ENCODE measurements at regions not wholly inside any gene's neighbourhood (a gene's known extent, or its start where the extent isn't known, plus 50 kb on each side); places are given as distances from the start of the nearest gene placed in this dataset.

DNA sequence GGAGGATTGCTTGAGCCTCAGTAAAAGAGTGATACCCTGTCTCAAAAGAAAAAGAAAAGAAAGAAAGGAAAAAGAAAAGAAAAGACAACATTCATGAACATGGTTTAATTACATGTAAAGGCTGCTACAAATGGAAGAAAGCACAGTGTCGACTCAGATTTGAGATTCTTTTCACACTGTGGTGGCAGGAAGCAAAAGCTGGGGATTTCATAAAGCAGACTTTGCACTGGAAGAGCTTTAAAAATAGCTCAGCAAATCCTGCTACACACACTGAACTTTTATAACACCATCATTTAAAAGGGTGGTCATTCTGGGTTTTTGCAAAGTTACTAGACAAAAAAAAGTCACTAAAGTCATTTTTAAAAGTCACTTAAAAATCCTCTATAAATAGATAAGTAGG, 140.8 kb downstream of the CEMIP2 start:
- 57 to 77% (median 61%) methylated on average over 1 of the region's 1 CpG for WGBS, 4 donors
- H3K4me1 ChIP-seq (replicated peaks in 1 of 2) = peaks cover 0 to 8% of the 10 kb centered on the region in 2 donors
- no peak overlapping the region for H3K27ac ChIP-seq
- intact Hi-C loops (cut with DNase I) = no loop called here
- TF ChIP-seq, protein P1, sequence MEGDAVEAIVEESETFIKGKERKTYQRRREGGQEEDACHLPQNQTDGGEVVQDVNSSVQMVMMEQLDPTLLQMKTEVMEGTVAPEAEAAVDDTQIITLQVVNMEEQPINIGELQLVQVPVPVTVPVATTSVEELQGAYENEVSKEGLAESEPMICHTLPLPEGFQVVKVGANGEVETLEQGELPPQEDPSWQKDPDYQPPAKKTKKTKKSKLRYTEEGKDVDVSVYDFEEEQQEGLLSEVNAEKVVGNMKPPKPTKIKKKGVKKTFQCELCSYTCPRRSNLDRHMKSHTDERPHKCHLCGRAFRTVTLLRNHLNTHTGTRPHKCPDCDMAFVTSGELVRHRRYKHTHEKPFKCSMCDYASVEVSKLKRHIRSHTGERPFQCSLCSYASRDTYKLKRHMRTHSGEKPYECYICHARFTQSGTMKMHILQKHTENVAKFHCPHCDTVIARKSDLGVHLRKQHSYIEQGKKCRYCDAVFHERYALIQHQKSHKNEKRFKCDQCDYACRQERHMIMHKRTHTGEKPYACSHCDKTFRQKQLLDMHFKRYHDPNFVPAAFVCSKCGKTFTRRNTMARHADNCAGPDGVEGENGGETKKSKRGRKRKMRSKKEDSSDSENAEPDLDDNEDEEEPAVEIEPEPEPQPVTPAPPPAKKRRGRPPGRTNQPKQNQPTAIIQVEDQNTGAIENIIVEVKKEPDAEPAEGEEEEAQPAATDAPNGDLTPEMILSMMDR (IDR thresholded peaks at IDR 0.05) = no peak
- no peak for TF ChIP-seq POLR2A (IDR thresholded peaks at IDR 0.05)
- H3K27me3 ChIP-seq = no peaks in the 10 kb centered on the region
- H3K9me3 ChIP-seq (replicated peaks in 1 of 3) = no peaks in the 10 kb centered on the region
- H3K4me3 ChIP-seq = no peak overlapping the region
- DNase-seq = no peak
- H3K36me3 ChIP-seq (replicated peaks in 1 of 2) = no peaks in the 10 kb centered on the region

DNA sequence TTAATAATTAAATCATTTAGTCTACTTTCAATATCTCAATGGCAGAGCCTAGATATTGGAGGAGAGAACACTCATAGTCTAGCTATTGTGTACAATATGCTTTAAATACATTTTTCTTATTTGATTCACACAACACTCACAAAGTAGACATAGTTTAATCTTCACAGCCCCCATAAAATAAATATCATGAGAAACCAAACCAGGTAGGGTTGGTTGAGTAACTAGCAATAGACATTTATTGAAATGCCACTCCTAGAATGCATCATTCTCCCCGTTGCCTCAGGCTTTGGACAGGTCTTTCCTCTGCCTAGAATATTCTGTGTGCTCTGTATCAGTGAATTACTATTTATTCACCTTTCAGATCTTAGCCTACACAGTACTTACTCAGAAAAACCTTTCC, 141.9 kb downstream of the CEMIP2 start:
- intact Hi-C loops (cut with DNase I) = no loop called here
- peaks cover 0 to 3% of the 10 kb centered on the region in 2 donors for H3K4me1 ChIP-seq (replicated peaks in 1 of 2)
- no peaks in the 10 kb centered on the region for H3K27me3 ChIP-seq
- no peak overlapping the region for H3K27ac ChIP-seq
- WGBS, 4 donors = 89 to 100% (median 99%) methylated on average over 1 of the region's 1 CpG
- no peaks in the 10 kb centered on the region for H3K9me3 ChIP-seq (replicated peaks in 1 of 3)
- H3K4me3 ChIP-seq = no peak overlapping the region
- TF ChIP-seq, protein P1 (IDR thresholded peaks at IDR 0.05) = no peak
- no peak for TF ChIP-seq POLR2A (IDR thresholded peaks at IDR 0.05)
- DNase-seq = no peak
- H3K36me3 ChIP-seq (replicated peaks in 1 of 2) = no peaks in the 10 kb centered on the region

DNA sequence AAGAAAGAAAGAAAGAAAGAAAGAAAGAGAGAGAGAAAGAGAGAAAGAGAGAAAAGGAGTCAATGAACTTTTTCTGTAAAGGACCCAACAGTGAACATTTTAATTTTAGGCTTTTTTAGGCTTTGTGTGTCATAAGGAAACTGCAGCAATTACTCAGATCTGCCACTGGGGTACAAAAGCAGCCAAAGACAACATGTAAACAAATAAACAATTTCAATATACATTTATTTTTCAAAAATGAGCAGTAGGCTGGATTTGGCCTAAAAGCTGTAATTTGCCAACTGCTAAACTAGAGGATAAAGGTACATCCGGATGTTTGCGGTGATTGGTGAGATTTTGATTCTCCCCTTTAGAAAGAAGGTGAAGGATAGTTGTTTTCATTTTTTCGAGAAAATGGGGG, 143.6 kb downstream of the CEMIP2 start:
- Histone ChIP-seq H3K4me3 (no peak overlapping the region), H3K9me3 (replicated peaks in 1 of 3) (no peaks in the 10 kb centered on the region), H3K4me1 (replicated peaks in 1 of 2) (no peaks in the 10 kb centered on the region), H3K36me3 (replicated peaks in 1 of 2) (no peaks in the 10 kb centered on the region), H3K27me3 (no peaks in the 10 kb centered on the region), H3K27ac (no peak overlapping the region)
- DNase-seq = no peak
- intact Hi-C loops (cut with DNase I) = no loop called here
- WGBS, 4 donors = 82 to 92% (median 90%) methylated on average over 3 of the region's 3 CpGs
- TF ChIP-seq, protein P1 (IDR thresholded peaks at IDR 0.05) = peak in 1 of 6 experiments; percentile 19
- no peak for TF ChIP-seq POLR2A (IDR thresholded peaks at IDR 0.05)

DNA sequence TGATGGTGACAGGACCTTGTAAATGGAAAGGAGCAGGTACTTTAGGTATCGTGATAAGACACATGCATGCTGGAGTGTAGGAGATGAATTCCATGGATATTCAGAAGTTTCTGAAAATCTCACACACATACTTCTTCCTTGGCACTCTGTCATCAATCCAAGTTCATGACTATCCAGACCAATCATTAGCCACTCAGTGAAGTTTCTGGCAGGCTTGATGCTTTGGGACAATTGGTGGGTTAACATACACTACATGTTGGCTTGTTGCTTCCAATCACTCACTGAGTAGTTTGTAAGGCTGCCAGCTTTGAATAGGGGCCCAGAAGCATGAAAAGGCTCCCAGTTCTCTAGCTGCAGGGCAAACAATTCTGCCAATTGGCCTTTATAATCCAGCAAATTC, 147.6 kb downstream of the CEMIP2 start:
- Histone ChIP-seq H3K27ac (no peak overlapping the region), H3K9me3 (replicated peaks in 1 of 3) (no peaks in the 10 kb centered on the region), H3K36me3 (replicated peaks in 1 of 2) (no peaks in the 10 kb centered on the region), H3K27me3 (no peaks in the 10 kb centered on the region), H3K4me3 (no peak overlapping the region), H3K4me1 (replicated peaks in 1 of 2) (no peaks in the 10 kb centered on the region)
- no peak for TF ChIP-seq POLR2A (IDR thresholded peaks at IDR 0.05)
- TF ChIP-seq, protein P1 (IDR thresholded peaks at IDR 0.05) = no peak
- DNase-seq = no peak
- WGBS, 4 donors = 81 to 91% (median 88%) methylated on average over 1 of the region's 1 CpG
- intact Hi-C loops (cut with DNase I) = no loop called here
